ENCODE measurements at regions not wholly inside any gene's neighbourhood (a gene's known extent, or its start where the extent isn't known, plus 50 kb on each side); places are given as distances from the start of the nearest gene placed in this dataset.

- no peak overlapping the region for H3K4me3 Mint-ChIP-seq
- H3K4me1 Mint-ChIP-seq = no peaks in the 10 kb centered on the region
- H3K27me3 Mint-ChIP-seq (ENCODE audit: low read depth) = no peaks in the 10 kb centered on the region
- CTCF ChIA-PET = no interaction called here
- ATAC-seq (no peak), DNase-seq (ENCODE audit: low spot score) (no peak)
- no peak overlapping the region for H3K27ac Mint-ChIP-seq
- no peaks in the 10 kb centered on the region for H3K36me3 Mint-ChIP-seq
- no peaks in the 10 kb centered on the region for H3K9me3 Mint-ChIP-seq
- POLR2A ChIA-PET = no interaction called here
- TF ChIP-seq MYBL2 (CRISPR knock-in tag; IDR thresholded peaks at IDR 0.05) (no peak), NFE2L1 (CRISPR knock-in tag; IDR thresholded peaks at IDR 0.05) (no peak), IRF1 (CRISPR knock-in tag; IDR thresholded peaks at IDR 0.05) (no peak), JUN (CRISPR knock-in tag; IDR thresholded peaks at IDR 0.05) (no peak), EMX1 (CRISPR knock-in tag; IDR thresholded peaks at IDR 0.05) (no peak), SOX15 (CRISPR knock-in tag; IDR thresholded peaks at IDR 0.05) (no peak)
These were observed 165.5 kb upstream of the MBNL1 start for GRCh38 chr3:152103257-152103656.

- Mint-ChIP-seq H3K4me1 (0 out of 2 replicates have a peak, but pooled peaks cover 4% of the 10 kb centered on the region), H3K36me3 (no peaks in the 10 kb centered on the region), H3K27ac (no peak overlapping the region), H3K4me3 (no peak overlapping the region), H3K27me3 (ENCODE audit: low read depth) (no peaks in the 10 kb centered on the region), H3K9me3 (no peaks in the 10 kb centered on the region)
- CTCF ChIA-PET = no interaction called here
- ATAC-seq = no peak
- POLR2A ChIA-PET = no interaction called here
- DNase-seq (ENCODE audit: low spot score) = no peak
- TF ChIP-seq ZNF219 (CRISPR knock-in tag; IDR thresholded peaks at IDR 0.05; ENCODE audit: borderline replicate concordance) = no peak
- TF ChIP-seq ZNF512 (CRISPR knock-in tag; IDR thresholded peaks at IDR 0.05; ENCODE audit: borderline replicate concordance) = no peak
- no peak for TF ChIP-seq FOXK1 (CRISPR knock-in tag; IDR thresholded peaks at IDR 0.05)
- no peak for TF ChIP-seq ZMAT4 (CRISPR knock-in tag; IDR thresholded peaks at IDR 0.05)
- no peak for TF ChIP-seq EMX1 (CRISPR knock-in tag; IDR thresholded peaks at IDR 0.05)
These were observed 163.8 kb upstream of the MBNL1 start for GRCh38 chr3:152104847-152105415.

- ChIA-PET CTCF (no interaction called here), POLR2A (no interaction called here)
- Mint-ChIP-seq H3K4me1 (0 out of 2 replicates have a peak, but pooled peaks cover 4% of the 10 kb centered on the region), H3K36me3 (no peaks in the 10 kb centered on the region), H3K27ac (no peak overlapping the region), H3K9me3 (no peaks in the 10 kb centered on the region), H3K4me3 (no peak overlapping the region), H3K27me3 (ENCODE audit: low read depth) (no peaks in the 10 kb centered on the region)
- DNase-seq (ENCODE audit: low spot score) (no peak), ATAC-seq (no peak)
- TF ChIP-seq NFATC4 (CRISPR knock-in tag; IDR thresholded peaks at IDR 0.05) = no peak
- TF ChIP-seq ZSCAN18 (CRISPR knock-in tag; IDR thresholded peaks at IDR 0.05) = no peak
- TF ChIP-seq ZNF219 (CRISPR knock-in tag; IDR thresholded peaks at IDR 0.05; ENCODE audit: borderline replicate concordance) = no peak
- no peak for TF ChIP-seq SOX15 (CRISPR knock-in tag; IDR thresholded peaks at IDR 0.05)
- TF ChIP-seq ESRRA (CRISPR knock-in tag; IDR thresholded peaks at IDR 0.05; ENCODE audit: borderline replicate concordance) = no peak
- no peak for TF ChIP-seq MLX (CRISPR knock-in tag; IDR thresholded peaks at IDR 0.05)
- TF ChIP-seq MAX (CRISPR knock-in tag; IDR thresholded peaks at IDR 0.05) = no peak
- no peak for TF ChIP-seq ATF6 (CRISPR knock-in tag; IDR thresholded peaks at IDR 0.05)
- TF ChIP-seq ZBTB43 (CRISPR knock-in tag; IDR thresholded peaks at IDR 0.05) = no peak
- no peak for TF ChIP-seq SMAD4 (CRISPR knock-in tag; IDR thresholded peaks at IDR 0.05)
- TF ChIP-seq MXD4 (CRISPR knock-in tag; IDR thresholded peaks at IDR 0.05; ENCODE audit: borderline replicate concordance) = no peak
- TF ChIP-seq PRRX2 (CRISPR knock-in tag; IDR thresholded peaks at IDR 0.05) = no peak
- TF ChIP-seq PRDM15 (CRISPR knock-in tag; IDR thresholded peaks at IDR 0.05) = no peak
These were observed 163.3 kb upstream of the MBNL1 start for GRCh38 chr3:152105446-152105845.
